PC-9 (cell line): ENCODE measurements at regions not wholly inside any gene's neighbourhood (a gene's known extent, or its start where the extent isn't known, plus 50 kb on each side); places are given as distances from the start of the nearest gene placed in this dataset.

Source experiments
- BruUV-seq: library from RNA; stranded (reverse); fragments of 400-500 nt; replicated peaks from 2 replicates; lab custom pipeline; 2021; lab: Mats Ljungman, UMichigan
- CTCF ChIA-PET: fragments of 300-600 bp; sonication (Branson Sonifier 250); formaldehyde crosslinking; loops from one replicate; lab custom pipeline; 2022; ENCODE audit warnings: antibody characterized with exemption; lab: Charles Lee
- POLR2A ChIA-PET: fragments of 300-600 bp; sonication (Branson Sonifier 250); formaldehyde crosslinking; loops from one replicate; lab custom pipeline; 2022; ENCODE audit warnings: antibody characterized with exemption; ENCODE audit not compliant: unreplicated experiment; lab: Charles Lee
- DNase-seq, 2 experiments: peaks; one replicate each; pipeline versions ENCODE4 v3.0.0 to v3.0.0-alpha.2; 2015 to 2022; ENCODE audit warnings: mixed read lengths in 1 of 2
- H2AFZ ChIP-seq: fragments of 200-600 bp; sonication (generic); 2 replicates; pipeline ENCODE4 v1.8.1; 2017; ENCODE audit warnings: antibody characterized with exemption
- H3F3A ChIP-seq: fragments of 200-600 bp; sonication (generic); 2 replicates; pipeline ENCODE4 v1.8.1; 2017; ENCODE audit warnings: antibody characterized with exemption, mild to moderate bottlenecking, low read depth; ENCODE audit not compliant: insufficient read depth
- H3K27ac ChIP-seq: fragments of 200-600 bp; sonication (generic); 2 replicates; pipeline ENCODE4 v1.6.1; 2016; ENCODE audit warnings: mixed run types
- H3K27me3 ChIP-seq: fragments of 200-600 bp; sonication (generic); 2 replicates; pipeline ENCODE4 v1.6.1; 2016; ENCODE audit warnings: low read depth, mixed run types; ENCODE audit not compliant: insufficient read depth
- H3K36me3 ChIP-seq: fragments of 200-600 bp; sonication (generic); 2 replicates; pipeline ENCODE4 v1.6.1; 2016; ENCODE audit warnings: low read depth, mixed run types
- H3K4me1 ChIP-seq: fragments of 200-600 bp; sonication (generic); replicated peaks from 2 replicates; pipeline ENCODE4 v1.6.1; 2016; ENCODE audit warnings: mixed run types; ENCODE audit not compliant: insufficient read depth
- H3K4me2 ChIP-seq: fragments of 200-600 bp; sonication (generic); 2 replicates; pipeline ENCODE4 v1.6.1; 2017; ENCODE audit warnings: mixed run types
- H3K4me3 ChIP-seq: fragments of 200-600 bp; sonication (generic); 2 replicates; pipeline ENCODE4 v1.6.1; 2016; ENCODE audit warnings: mixed run types
- H3K79me2 ChIP-seq: fragments of 200-600 bp; sonication (generic); 2 replicates; pipeline ENCODE4 v1.6.1; 2017; ENCODE audit warnings: low read depth, mixed run types
- H3K9me2 ChIP-seq: fragments of 200-600 bp; sonication (generic); 2 replicates; pipeline ENCODE4 v1.8.1; 2017; ENCODE audit warnings: mild to moderate bottlenecking; ENCODE audit not compliant: insufficient read depth
- H3K9me3 ChIP-seq: fragments of 200-600 bp; sonication (generic); 2 replicates; pipeline ENCODE4 v1.8.1; 2016; ENCODE audit warnings: low read depth; ENCODE audit not compliant: insufficient read depth
- H4K20me1 ChIP-seq: fragments of 200-600 bp; sonication (generic); 2 replicates; pipeline ENCODE4 v1.8.1; 2017; ENCODE audit not compliant: insufficient read depth
- EZH2 ChIP-seq: fragments of 200-600 bp; sonication (generic); IDR thresholded peaks from 2 replicates; pipeline ENCODE4 v1.8.0; 2017; ENCODE audit warnings: antibody characterized with exemption, low read depth
- intact Hi-C: fragments of 100-400 bp; cut with micrococcal nuclease; formaldehyde crosslinking; loops from one replicate; pipeline ENCODE4 v1.10.0; 2022; ENCODE audit not compliant: unreplicated experiment
- TF ChIP-seq, protein P1 (sequence below): fragments of 200-600 bp; sonication (generic); conservative IDR thresholded peaks from 2 replicates; pipeline ENCODE4 v1.6.1; 2017; ENCODE audit warnings: mixed run types, antibody characterized with exemption, mild to moderate bottlenecking, moderate library complexity

DNA sequence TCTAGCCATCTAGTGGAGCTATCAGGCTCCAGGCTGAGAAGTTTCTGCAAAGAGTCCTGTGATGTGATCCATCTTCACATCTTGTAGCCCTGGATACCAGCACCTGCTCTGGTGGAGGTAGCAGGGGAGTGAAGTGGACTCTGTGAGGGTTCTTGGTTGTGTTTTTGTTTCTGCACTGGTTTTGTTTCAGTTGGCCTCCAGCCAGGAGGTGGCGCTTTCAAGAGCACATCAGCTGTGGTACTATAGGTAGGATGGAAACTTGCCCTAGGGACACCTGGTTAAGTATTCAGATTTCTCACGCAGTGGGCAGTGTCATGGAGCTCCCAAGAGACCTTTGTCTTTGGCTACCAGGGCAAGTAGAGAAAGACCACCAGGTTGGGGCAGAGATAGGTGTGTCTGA lies 257.5 kb upstream of the SLC7A11 start:
- no peak overlapping the region for H3K4me3 ChIP-seq
- CTCF ChIA-PET, result no interaction called here
- H3K36me3 ChIP-seq, result no peaks in the 10 kb centered on the region
- no peaks in the 10 kb centered on the region for H3K9me2 ChIP-seq
- H3K79me2 ChIP-seq, result no peaks in the 10 kb centered on the region
- no peak overlapping the region for H2AFZ ChIP-seq
- H3K4me2 ChIP-seq, result no peak overlapping the region
- no peaks in the 10 kb centered on the region for H3K9me3 ChIP-seq
- intact Hi-C loops, result loop anchor here (10.0 kb wide), 2 partner anchors 405 to 415 kb away; no protein-coding TSS in a partner anchor
- no peaks in the 10 kb centered on the region for H3F3A ChIP-seq
- TF ChIP-seq EZH2, result no peak
- TF ChIP-seq, protein P1, sequence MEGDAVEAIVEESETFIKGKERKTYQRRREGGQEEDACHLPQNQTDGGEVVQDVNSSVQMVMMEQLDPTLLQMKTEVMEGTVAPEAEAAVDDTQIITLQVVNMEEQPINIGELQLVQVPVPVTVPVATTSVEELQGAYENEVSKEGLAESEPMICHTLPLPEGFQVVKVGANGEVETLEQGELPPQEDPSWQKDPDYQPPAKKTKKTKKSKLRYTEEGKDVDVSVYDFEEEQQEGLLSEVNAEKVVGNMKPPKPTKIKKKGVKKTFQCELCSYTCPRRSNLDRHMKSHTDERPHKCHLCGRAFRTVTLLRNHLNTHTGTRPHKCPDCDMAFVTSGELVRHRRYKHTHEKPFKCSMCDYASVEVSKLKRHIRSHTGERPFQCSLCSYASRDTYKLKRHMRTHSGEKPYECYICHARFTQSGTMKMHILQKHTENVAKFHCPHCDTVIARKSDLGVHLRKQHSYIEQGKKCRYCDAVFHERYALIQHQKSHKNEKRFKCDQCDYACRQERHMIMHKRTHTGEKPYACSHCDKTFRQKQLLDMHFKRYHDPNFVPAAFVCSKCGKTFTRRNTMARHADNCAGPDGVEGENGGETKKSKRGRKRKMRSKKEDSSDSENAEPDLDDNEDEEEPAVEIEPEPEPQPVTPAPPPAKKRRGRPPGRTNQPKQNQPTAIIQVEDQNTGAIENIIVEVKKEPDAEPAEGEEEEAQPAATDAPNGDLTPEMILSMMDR, result no peak
- H4K20me1 ChIP-seq, result no peaks in the 10 kb centered on the region
- DNase-seq, result no peak
- POLR2A ChIA-PET, result no interaction called here
- no TSS peak for BruUV-seq
- no peaks in the 10 kb centered on the region for H3K27me3 ChIP-seq
- H3K27ac ChIP-seq, result no peak overlapping the region
- H3K4me1 ChIP-seq, result no peaks in the 10 kb centered on the region

DNA sequence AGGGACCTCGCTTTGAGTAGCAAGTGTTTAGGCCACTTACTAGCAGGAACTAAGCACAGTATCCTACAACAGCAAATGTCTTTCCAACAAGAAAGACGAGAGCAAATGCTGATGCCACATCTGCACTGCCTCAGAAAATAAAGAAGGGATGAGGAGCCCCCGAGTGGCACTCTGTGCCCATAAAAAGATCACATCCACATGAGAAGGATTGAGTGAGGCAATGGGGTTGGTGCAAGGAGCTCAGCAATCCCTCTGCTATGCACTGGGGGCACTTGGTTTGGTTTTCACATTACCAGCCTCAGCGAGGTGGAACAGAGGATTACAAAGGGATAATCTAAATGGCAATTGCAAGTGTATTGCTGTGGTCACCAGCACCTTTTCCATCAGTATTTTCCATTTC lies 252.8 kb upstream of the SLC7A11 start:
- Histone ChIP-seq H3K4me1 (no peaks in the 10 kb centered on the region), H3K27me3 (no peaks in the 10 kb centered on the region), H3K9me3 (no peaks in the 10 kb centered on the region), H3K36me3 (no peaks in the 10 kb centered on the region), H4K20me1 (no peaks in the 10 kb centered on the region), H3K79me2 (no peaks in the 10 kb centered on the region), H3K27ac (no peak overlapping the region), H2AFZ (no peak overlapping the region), H3K4me2 (no peak overlapping the region), H3F3A (no peaks in the 10 kb centered on the region), H3K4me3 (no peak overlapping the region), H3K9me2 (no peaks in the 10 kb centered on the region)
- no TSS peak for BruUV-seq
- POLR2A ChIA-PET, result no interaction called here
- CTCF ChIA-PET, result interaction anchor here (0.5 to 1.0 kb wide), 5 partner anchors 252 to 422 kb away, joined by 3 to 6 read pairs (median 4); partner anchors contain the start of gene SLC7A11
- TF ChIP-seq EZH2, result no peak
- TF ChIP-seq, protein P1, result 0 out of 2 replicates have a peak, but pooled peaks have one; percentile 31
- intact Hi-C loops, result loop anchor here (1.0 to 10.0 kb wide), 3 partner anchors 254 to 420 kb away; no protein-coding TSS in a partner anchor
- DNase-seq, result peak in 1 of 2 experiments; percentile 41

DNA sequence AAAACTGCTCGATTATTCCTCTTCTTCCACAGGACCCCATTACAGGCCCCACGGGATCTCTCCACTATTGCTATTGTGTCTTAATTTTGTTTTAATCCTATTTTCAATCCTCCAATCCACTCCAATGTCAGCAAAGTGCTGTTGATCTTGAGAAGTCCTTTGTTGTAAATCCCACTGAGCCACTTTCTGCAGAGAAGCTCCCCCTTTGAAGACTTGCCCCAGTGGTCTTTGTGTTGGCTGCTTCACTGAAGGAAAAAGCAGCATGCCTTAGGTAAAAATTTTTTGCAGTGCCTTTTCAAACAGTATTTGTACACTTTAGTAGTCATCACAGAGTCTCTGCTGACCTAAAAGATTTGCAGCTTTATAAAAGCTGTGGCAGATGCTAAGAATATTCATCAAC lies 252.0 kb upstream of the SLC7A11 start:
- no peaks in the 10 kb centered on the region for H3F3A ChIP-seq
- H3K4me1 ChIP-seq, result no peaks in the 10 kb centered on the region
- no peaks in the 10 kb centered on the region for H3K9me2 ChIP-seq
- H3K27ac ChIP-seq, result no peak overlapping the region
- H3K4me2 ChIP-seq, result no peak overlapping the region
- H2AFZ ChIP-seq, result no peak overlapping the region
- H3K36me3 ChIP-seq, result no peaks in the 10 kb centered on the region
- no peaks in the 10 kb centered on the region for H3K27me3 ChIP-seq
- no peaks in the 10 kb centered on the region for H4K20me1 ChIP-seq
- no peak for DNase-seq
- no peaks in the 10 kb centered on the region for H3K9me3 ChIP-seq
- CTCF ChIA-PET, result no interaction called here
- POLR2A ChIA-PET, result no interaction called here
- BruUV-seq, result no TSS peak
- H3K4me3 ChIP-seq, result no peak overlapping the region
- intact Hi-C loops, result loop anchor here (10.0 kb wide), 2 partner anchors 399 to 421 kb away; no protein-coding TSS in a partner anchor
- H3K79me2 ChIP-seq, result no peaks in the 10 kb centered on the region
- TF ChIP-seq EZH2, result no peak
- TF ChIP-seq, protein P1, result no peak
